Spleen (tissue), 7 donors: ENCODE measurements at regions not wholly inside any gene's neighbourhood (a gene's known extent, or its start where the extent isn't known, plus 50 kb on each side); places are given as distances from the start of the nearest gene placed in this dataset.

Source experiments
- POLR2A ChIP-seq, 3 donors: fragments of 450-650 bp; IDR thresholded peaks; one replicate each; pipeline ENCODE4 v1.5.1; 2017; ENCODE audit warnings: antibody characterized with exemption in 3 of 3, mild to moderate bottlenecking in 1 of 3
- TF ChIP-seq, protein P1 (sequence below), 11 experiments: fragments of 200-600 bp in 7 of 11; fragments of 450-650 bp in 4 of 11; sonication (generic) in 4 of 11; IDR thresholded peaks in 8 of 11; conservative IDR thresholded peaks in 3 of 11; 1 replicate in 7 of 11; 2 replicates in 4 of 11; pipeline versions ENCODE4 v1.4.0 to v1.8.0; 2016 to 2021; ENCODE audit warnings: antibody characterized with exemption in 11 of 11, inconsistent platforms in 4 of 11, mild to moderate bottlenecking in 1 of 11
- donor health status: DM: no; HTN: no; CAD: no; lungs with moderate emphysema.
- donor health status: DM: no; HTN: no; CAD: no.
- donor health status: DM: no; HTN: no; CAD: no.

GRCh38 chr5:125289606-125290005, 543.2 kb upstream of the ZNF608 start:
- no peak for TF ChIP-seq POLR2A (IDR thresholded peaks at IDR 0.05)
- TF ChIP-seq, protein P1, sequence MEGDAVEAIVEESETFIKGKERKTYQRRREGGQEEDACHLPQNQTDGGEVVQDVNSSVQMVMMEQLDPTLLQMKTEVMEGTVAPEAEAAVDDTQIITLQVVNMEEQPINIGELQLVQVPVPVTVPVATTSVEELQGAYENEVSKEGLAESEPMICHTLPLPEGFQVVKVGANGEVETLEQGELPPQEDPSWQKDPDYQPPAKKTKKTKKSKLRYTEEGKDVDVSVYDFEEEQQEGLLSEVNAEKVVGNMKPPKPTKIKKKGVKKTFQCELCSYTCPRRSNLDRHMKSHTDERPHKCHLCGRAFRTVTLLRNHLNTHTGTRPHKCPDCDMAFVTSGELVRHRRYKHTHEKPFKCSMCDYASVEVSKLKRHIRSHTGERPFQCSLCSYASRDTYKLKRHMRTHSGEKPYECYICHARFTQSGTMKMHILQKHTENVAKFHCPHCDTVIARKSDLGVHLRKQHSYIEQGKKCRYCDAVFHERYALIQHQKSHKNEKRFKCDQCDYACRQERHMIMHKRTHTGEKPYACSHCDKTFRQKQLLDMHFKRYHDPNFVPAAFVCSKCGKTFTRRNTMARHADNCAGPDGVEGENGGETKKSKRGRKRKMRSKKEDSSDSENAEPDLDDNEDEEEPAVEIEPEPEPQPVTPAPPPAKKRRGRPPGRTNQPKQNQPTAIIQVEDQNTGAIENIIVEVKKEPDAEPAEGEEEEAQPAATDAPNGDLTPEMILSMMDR (IDR thresholded peaks at IDR 0.05 in 8 of 11, conservative IDR thresholded peaks at IDR 0.05 in 3 of 11), result no peak
